ENCODE measurements at regions not wholly inside any gene's neighbourhood (a gene's known extent, or its start where the extent isn't known, plus 50 kb on each side); places are given as distances from the start of the nearest gene placed in this dataset.

DNA sequence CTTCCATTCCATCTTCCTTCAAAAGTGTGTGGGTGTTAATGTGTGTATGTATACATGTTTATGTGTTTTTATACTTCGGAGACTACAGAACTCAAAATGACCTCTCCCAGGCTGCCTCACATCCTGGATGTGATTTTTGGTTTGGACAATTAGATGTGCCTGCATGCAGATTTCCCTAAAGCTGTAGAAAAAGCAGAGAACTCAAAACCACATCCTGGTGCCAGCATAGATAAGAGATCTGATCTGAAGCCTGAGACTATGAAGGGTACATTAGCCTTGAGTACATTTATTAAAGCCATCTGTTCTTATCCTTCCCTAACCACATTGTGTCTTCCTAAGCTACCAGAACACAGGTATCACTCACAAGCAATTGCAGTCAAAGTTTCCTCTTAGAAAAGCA, 319.4 kb upstream of the RASGRP1 start:
- DNase-seq (ENCODE audit: low read depth in 2 of 2) = peak in 1 of 2 donors; percentile 79

DNA sequence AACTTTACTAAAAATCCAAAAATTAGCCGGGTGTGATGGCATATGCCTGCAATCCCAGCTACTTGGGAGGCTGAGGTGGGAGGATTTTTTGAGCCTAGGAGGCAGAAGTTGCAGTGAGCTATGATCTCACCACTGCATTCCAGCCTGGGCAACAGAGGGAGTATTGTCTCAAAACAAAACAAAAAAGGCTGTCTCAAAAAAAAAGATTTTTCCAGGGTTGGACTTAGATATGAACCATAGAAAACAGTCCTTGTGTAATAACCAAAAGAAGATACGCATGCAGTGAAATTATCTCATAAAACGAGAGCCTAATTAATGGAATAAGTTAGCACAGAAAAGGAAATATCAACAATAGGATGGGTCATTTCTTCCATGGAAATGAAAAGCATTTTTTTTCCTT, 320.4 kb upstream of the RASGRP1 start:
- peak; percentile 47 to 61 for DNase-seq (ENCODE audit: low read depth in 2 of 2)

- no peak for DNase-seq (ENCODE audit: low read depth in 2 of 2)
Measured at GRCh38 chr15:38885471-38885952, 320.9 kb upstream of the RASGRP1 start.

- peak; percentile 24 to 44 for DNase-seq (ENCODE audit: low read depth in 2 of 2)
Measured at GRCh38 chr15:38886315-38887163, 321.9 kb upstream of the RASGRP1 start.

- no peak for DNase-seq (ENCODE audit: low read depth in 2 of 2)
Measured at GRCh38 chr15:38888701-38889221, 324.1 kb upstream of the RASGRP1 start.

DNA sequence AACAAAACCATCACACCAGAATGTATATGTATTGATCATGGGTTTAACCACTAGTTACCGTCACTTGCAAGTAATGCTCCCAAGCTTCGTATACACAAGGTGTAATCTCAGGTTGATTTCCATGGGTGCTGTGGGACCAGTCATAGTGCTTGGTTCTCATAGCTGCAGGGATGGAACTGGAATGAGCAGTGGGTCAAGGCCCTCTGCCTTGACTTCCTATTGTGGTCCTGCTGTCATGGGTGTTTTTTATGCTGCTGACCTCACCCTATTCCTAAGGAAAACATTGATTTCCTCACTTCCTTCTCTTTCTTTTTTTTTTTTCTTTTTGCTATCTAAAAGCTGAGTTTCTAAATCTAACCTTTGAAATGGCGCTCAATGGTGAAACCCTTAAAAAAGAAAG, 325.6 kb upstream of the RASGRP1 start:
- peak; percentile 73 to 80 for DNase-seq (ENCODE audit: low read depth in 2 of 2)

DNA sequence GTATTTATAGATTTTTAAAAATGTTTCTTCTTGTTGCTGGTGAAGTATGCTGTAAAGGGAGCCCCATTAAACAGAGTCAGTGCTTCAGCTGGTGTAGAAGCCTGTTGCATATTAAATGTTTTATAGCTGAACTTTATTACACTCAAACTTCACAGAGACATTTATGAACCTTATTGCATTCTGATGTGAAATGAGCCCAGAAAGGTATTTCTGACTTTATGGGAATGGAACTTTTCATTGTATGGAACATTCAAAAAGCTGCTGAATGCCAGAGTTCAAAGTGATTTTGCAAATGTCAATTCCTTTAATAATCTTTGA, 329.3 kb upstream of the RASGRP1 start:
- DNase-seq (ENCODE audit: low read depth in 2 of 2) = no peak

DNA sequence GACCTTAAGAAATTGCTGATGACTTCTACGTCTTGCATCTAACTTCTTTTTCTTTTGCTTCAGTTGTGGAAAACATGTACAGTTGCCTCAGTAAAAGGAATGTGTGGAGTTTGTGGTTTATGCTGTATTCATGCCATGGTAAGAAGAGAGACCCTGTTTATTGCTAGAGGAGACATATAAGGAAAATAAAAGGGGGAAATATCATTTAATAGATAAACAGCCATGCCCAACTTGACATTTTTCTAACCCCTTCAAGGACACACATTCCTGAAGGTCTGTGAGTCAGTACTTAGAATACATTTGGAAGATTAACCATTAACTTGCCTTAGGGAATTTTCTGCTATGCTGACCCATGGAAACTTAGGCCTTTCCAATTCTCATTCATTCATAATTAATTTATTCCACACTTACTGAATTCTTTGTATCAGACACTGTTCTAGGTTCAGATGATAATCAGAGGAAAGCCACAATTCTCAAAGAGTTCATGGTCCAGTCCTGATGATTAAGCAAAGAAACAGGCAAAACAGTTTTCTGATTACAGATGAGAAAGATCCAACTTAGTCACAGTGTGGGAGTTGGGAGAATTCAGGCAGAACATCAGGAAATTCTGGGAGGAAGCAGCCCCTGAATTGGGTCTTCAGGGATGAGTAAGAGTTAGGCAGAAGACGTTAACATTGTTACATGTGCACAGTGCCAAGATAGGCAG, 329.8 kb upstream of the RASGRP1 start:
- DNase-seq (ENCODE audit: low read depth in 2 of 2) = peak in 1 of 2 donors; percentile 96

DNA sequence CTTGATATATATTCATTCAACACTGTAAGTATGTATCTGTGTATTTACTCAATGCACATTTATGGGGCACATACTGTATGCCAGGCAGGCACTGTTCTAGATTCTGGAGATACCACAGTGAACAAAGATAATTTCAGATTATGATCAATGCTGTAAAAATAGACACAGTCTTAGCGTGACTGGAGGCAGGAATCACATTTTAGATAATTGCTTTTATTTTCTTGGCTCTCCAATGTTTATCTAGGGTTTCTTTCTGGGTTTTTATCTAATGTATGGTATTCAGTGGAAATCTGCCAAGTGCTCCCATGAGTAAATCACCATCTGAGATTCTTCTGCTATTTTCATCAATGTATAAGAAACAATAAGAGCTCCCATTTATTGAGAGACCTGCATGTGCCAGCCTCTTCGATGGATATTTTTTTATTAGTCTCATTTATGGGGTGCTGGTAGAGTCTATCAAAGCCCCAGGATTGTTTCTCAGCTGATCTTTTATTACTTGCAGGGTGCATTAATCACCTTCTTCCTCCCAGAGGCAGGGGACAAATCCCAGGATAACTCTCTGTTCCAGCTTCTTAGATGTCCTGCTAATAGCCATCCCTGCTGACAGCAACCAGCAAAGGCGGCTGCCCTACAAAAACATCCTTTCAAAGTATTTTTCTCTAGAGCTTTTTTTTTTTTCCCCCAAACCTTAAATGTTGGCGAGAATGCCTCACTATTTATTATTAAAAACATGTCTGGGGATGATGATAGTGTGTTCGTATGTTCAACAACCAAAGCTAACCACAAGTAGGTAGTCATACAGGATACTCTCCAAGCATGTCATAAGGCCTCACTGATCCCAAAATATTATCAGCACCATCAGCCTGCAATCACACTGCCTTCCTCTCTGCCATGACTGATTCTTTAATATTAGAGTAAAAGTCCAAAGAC, 331.0 kb upstream of the RASGRP1 start:
- peak in 1 of 2 donors; percentile 57 for DNase-seq (ENCODE audit: low read depth in 2 of 2)

GRCh38 chr15:38896647-38897046, 332.0 kb upstream of the RASGRP1 start:
- no peak for DNase-seq (ENCODE audit: low read depth in 2 of 2)

- no peak for DNase-seq (ENCODE audit: low read depth in 2 of 2)
Measured at GRCh38 chr15:38897551-38897950, 332.9 kb upstream of the RASGRP1 start.

DNA sequence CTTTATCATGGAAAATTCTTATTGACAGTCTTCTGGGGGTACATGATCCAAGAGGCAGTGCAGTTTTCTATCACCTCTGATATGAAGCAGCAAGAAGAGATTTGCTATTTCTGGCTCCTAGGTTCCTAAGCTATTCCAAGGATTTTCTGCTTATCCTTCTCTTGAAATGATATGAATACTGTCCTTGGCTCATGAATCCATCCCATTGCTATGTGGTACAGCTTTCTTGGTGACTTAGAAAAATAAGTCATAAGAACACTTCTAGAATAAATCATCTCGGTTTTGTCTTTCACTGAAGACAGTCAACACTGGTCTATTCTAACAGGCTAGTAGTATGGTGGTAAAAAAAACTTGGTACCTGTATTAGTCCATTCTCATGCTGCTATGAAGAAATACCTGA, 333.6 kb upstream of the RASGRP1 start:
- no peak for DNase-seq (ENCODE audit: low read depth in 2 of 2)

- peak; percentile 43 to 71 for DNase-seq (ENCODE audit: low read depth in 2 of 2)
Measured at GRCh38 chr15:38899300-38899699, 334.7 kb upstream of the RASGRP1 start.

DNA sequence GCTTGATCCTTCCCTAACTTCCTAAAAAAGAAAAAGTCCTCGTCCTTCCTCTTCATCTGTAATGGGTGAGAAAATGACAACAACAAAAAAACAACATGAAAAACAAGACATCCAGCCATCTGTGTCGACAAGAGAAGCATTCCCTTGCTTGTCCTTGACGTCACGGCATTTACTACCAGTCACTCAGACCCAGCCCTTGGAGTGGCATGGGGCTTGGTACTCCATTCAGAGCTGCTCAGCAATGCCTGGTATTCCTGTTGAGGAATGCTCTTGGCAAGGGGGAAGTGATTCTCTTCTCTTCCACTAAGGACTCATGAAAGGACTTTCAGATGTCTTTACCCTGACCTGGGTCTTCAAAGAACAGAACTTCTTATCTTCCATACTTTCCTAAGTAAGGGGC, 339.7 kb upstream of the RASGRP1 start:
- no peak for DNase-seq (ENCODE audit: low read depth in 2 of 2)

GRCh38 chr15:38905632-38906031, 341.0 kb upstream of the RASGRP1 start:
- DNase-seq (ENCODE audit: low read depth in 2 of 2) = no peak

DNA sequence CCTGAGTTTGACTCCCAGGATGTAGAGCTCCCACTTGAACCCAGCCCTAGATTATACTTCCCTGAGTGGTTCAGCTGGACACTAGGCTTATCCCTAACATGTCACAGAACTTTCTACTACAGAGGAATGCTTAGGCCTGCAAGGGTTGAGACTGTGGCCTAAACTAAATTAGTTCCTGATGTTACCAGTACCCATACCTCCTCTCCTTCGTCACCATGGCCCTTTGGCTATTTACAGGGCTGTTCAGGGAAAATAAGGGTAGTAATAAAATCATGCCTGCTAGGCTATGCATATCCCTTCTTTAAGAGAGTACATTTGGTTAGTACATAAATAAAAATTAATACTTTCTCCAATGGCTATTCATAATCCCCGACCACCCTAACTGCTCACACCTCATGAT, 356.4 kb upstream of the RASGRP1 start:
- DNase-seq (ENCODE audit: low read depth in 2 of 2) = no peak

DNA sequence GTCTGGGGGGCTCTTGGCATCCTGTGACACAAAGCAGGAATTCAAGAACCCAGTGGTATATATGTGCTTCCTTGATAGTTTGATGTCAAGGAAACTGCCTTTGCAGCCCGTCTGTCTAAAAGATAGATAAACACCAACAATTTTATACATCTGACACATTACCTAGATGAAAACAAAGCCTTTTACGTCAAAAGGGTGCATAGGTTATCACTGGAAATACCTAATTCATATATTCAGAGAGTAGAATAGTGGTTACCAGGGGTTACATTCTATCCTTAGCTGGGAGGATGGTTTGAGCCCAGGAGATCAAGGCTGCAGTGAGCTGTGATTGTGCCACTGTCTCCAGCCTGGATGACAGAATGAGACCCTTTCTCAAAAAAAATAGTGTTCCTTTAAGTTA, 356.9 kb upstream of the RASGRP1 start:
- DNase-seq (ENCODE audit: low read depth in 2 of 2) = no peak

DNA sequence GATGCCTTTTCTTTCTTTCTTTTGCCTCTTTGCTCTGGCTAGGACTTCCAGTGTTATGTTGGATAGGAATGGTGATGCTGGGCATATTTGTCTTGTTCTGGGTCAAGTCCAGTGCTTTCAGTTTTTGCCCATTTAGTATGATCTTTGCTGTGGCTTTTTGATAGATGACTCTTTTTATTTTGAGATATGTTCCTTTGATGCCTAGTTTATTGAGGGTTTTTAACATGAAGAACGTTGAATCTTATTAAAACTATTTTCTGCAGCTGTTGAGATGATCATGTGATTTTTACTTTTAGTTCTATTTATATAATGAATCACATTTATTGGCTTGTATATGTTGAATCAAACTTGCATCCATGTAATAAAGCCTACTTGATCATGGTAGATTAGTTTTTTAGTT, 363.8 kb upstream of the RASGRP1 start:
- DNase-seq (ENCODE audit: low read depth in 2 of 2) = no peak

GRCh38 chr15:38930851-38931572, 366.4 kb upstream of the RASGRP1 start:
- no peak for DNase-seq (ENCODE audit: low read depth in 2 of 2)

DNA sequence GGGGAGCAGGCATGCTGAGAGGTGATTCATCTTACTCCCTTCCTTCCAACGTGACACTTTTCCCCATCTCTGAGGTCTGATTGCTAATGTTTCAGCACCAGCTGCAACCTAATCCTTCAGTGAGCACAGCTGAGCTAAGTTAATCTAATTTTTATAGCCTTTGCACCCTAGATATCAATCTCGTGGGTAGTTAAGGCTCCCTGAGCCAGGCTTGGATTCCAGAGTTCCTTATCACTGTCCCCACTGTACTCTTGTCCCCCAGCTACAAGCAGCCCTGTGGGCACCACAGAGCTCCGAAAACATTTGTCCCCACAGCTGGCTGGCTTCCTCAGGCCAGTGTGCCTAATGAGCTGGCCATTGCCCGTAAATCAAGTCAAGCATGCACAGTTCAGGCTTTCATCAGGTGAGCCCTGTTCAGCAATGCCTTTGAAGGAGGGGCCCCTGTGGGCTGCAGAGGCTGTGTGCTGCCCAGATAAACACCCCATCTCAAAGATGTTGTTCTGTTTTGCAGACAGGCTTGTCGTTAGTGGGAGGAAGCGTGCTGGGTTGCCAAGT, 376.9 kb upstream of the RASGRP1 start:
- peak in 1 of 2 donors; percentile 49 for DNase-seq (ENCODE audit: low read depth in 2 of 2)

DNA sequence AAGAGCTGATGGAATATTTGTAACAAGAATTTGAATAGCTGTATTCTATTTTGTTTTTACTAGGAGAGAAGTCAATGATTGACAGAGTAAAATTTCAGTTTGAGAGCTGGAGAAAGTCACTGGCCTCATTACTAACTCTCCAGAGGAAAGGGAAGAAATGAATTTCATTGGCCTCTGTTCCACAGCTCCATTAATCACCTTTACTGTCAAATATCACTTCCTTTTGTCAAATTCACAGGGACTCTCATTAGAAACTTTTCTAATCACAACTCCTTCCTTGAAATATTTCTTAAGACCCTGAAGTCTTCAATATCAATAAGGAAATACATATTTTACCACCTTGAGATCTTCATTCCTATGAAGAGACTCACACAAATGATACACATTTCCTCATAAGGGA, 379.9 kb upstream of the RASGRP1 start:
- peak; percentile 9 to 74 for DNase-seq (ENCODE audit: low read depth in 2 of 2)
